ENCODE measurements at regions not wholly inside any gene's neighbourhood (a gene's known extent, or its start where the extent isn't known, plus 50 kb on each side); places are given as distances from the start of the nearest gene placed in this dataset.

DNA sequence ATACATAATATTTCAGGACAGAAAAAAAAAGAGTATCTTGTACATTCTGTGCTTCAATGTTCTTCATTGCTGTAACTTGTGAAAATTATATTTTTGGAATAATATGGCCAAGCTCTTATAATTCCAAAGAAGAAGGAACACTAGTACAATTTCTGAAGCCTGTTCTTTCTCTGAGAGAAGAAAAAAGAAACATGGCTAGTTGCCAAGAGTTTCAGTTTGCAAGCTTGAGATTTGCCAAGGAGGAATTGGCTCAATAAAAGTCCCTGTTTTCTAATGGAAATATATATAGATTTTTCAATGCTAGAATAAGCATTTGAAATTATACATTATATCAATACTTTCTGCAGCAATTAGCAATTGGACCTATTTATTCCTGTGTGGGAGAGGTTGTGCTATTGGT lies 285.2 kb upstream of the NEGR1 start:
- TF ChIP-seq ZNF565 (CRISPR knock-in tag; conservative IDR thresholded peaks at IDR 0.05; ENCODE audit: low read depth) (no peak), ZNF70 (CRISPR knock-in tag; IDR thresholded peaks at IDR 0.05) (no peak), TOX (CRISPR knock-in tag; IDR thresholded peaks at IDR 0.05; ENCODE audit: borderline replicate concordance) (no peak), OSR1 (CRISPR knock-in tag; IDR thresholded peaks at IDR 0.05) (no peak), SNAI2 (CRISPR knock-in tag; IDR thresholded peaks at IDR 0.05) (no peak), ZNF8 (CRISPR knock-in tag; IDR thresholded peaks at IDR 0.05) (no peak), ARNTL (CRISPR knock-in tag; IDR thresholded peaks at IDR 0.05; ENCODE audit: borderline replicate concordance, low read depth) (no peak), ZC3H10 (CRISPR knock-in tag; IDR thresholded peaks at IDR 0.05) (no peak), ZFP3 (CRISPR knock-in tag; IDR thresholded peaks at IDR 0.05) (no peak), RARB (CRISPR knock-in tag; IDR thresholded peaks at IDR 0.05) (no peak)
- TF ChIP-seq, protein P1, sequence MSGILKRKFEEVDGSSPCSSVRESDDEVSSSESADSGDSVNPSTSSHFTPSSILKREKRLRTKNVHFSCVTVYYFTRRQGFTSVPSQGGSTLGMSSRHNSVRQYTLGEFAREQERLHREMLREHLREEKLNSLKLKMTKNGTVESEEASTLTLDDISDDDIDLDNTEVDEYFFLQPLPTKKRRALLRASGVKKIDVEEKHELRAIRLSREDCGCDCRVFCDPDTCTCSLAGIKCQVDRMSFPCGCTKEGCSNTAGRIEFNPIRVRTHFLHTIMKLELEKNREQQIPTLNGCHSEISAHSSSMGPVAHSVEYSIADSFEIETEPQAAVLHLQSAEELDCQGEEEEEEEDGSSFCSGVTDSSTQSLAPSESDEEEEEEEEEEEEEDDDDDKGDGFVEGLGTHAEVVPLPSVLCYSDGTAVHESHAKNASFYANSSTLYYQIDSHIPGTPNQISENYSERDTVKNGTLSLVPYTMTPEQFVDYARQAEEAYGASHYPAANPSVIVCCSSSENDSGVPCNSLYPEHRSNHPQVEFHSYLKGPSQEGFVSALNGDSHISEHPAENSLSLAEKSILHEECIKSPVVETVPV (CRISPR knock-in tag; IDR thresholded peaks at IDR 0.05) = no peak
- TF ChIP-seq, protein P2, sequence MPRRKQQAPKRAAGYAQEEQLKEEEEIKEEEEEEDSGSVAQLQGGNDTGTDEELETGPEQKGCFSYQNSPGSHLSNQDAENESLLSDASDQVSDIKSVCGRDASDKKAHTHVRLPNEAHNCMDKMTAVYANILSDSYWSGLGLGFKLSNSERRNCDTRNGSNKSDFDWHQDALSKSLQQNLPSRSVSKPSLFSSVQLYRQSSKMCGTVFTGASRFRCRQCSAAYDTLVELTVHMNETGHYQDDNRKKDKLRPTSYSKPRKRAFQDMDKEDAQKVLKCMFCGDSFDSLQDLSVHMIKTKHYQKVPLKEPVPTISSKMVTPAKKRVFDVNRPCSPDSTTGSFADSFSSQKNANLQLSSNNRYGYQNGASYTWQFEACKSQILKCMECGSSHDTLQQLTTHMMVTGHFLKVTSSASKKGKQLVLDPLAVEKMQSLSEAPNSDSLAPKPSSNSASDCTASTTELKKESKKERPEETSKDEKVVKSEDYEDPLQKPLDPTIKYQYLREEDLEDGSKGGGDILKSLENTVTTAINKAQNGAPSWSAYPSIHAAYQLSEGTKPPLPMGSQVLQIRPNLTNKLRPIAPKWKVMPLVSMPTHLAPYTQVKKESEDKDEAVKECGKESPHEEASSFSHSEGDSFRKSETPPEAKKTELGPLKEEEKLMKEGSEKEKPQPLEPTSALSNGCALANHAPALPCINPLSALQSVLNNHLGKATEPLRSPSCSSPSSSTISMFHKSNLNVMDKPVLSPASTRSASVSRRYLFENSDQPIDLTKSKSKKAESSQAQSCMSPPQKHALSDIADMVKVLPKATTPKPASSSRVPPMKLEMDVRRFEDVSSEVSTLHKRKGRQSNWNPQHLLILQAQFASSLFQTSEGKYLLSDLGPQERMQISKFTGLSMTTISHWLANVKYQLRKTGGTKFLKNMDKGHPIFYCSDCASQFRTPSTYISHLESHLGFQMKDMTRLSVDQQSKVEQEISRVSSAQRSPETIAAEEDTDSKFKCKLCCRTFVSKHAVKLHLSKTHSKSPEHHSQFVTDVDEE (CRISPR knock-in tag; IDR thresholded peaks at IDR 0.05) = no peak
- ATAC-seq = no peak

DNA sequence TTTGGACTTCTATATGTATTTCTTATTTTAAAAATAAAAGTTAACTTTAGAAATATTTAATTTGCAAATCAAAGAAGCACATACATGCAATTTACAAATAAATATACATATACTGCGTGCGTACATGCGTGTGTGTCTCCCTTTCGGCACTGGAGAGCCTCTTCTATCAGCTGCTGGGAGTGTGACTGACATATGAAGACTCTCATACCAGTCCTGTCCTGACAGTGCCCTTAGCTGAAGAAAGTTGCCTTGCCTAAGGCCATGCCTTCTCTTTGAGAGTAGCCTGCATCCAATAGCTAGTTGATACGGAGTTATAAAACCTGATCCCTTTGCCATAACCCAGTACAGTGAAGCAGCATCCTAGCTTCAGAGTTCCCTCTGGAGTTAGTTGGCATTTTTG lies 282.4 kb upstream of the NEGR1 start:
- no peak for ATAC-seq

DNA sequence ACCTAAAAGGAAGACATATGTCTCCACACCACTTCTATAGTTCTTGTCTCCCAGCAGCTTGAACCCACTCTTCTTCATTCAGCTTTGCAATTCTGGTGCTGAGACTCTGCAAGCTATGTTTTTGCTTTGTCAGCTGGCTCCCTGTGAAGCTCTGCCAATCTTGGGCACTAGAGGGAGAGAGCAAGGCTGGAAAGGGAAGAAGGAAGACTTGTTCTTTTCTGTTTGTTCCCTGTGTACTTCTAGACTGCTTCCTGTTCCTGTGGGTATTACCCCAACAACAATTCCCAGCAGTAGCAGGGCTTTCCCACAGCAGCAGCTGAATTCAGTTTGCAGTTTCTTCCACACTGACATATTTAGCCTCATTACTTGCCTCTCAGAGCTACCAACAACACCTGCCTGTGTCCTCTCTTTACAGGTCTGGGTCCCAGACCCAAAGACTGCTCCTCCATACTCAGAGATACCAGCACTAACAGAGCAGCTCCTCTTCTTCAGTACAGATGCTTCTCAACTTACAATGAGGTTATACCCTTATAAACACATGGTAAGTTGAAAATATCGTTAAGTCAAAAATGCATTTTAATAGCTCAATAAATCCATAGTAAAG lies 275.2 kb upstream of the NEGR1 start:
- TF ChIP-seq ZC3H10 (CRISPR knock-in tag; IDR thresholded peaks at IDR 0.05) = no peak
- ATAC-seq = peak; percentile 74

More for the DNA sequence above, 282.4 kb upstream of the NEGR1 start:
- TF ChIP-seq GLIS3 (CRISPR knock-in tag; IDR thresholded peaks at IDR 0.05) (no peak), ZNF8 (CRISPR knock-in tag; IDR thresholded peaks at IDR 0.05) (no peak), PPARA (CRISPR knock-in tag; IDR thresholded peaks at IDR 0.05; ENCODE audit: borderline replicate concordance) (no peak), ARNTL (CRISPR knock-in tag; IDR thresholded peaks at IDR 0.05; ENCODE audit: borderline replicate concordance, low read depth) (no peak), ZNF70 (CRISPR knock-in tag; IDR thresholded peaks at IDR 0.05) (no peak), ZFP3 (CRISPR knock-in tag; IDR thresholded peaks at IDR 0.05) (no peak), OSR1 (CRISPR knock-in tag; IDR thresholded peaks at IDR 0.05) (no peak), RARB (CRISPR knock-in tag; IDR thresholded peaks at IDR 0.05) (no peak), SNAI2 (CRISPR knock-in tag; IDR thresholded peaks at IDR 0.05) (no peak), ISL1 (CRISPR knock-in tag; IDR thresholded peaks at IDR 0.05) (no peak), ZC3H10 (CRISPR knock-in tag; IDR thresholded peaks at IDR 0.05) (no peak), TOX (CRISPR knock-in tag; IDR thresholded peaks at IDR 0.05; ENCODE audit: borderline replicate concordance) (no peak), TCF4 (CRISPR knock-in tag; IDR thresholded peaks at IDR 0.05; ENCODE audit: borderline replicate concordance) (no peak), ZFP30 (CRISPR knock-in tag; IDR thresholded peaks at IDR 0.05) (no peak), ESRRG (CRISPR knock-in tag; IDR thresholded peaks at IDR 0.05) (no peak), ZNF565 (CRISPR knock-in tag; conservative IDR thresholded peaks at IDR 0.05; ENCODE audit: low read depth) (no peak), CSDC2 (CRISPR knock-in tag; IDR thresholded peaks at IDR 0.05) (no peak), BACH2 (CRISPR knock-in tag; IDR thresholded peaks at IDR 0.05; ENCODE audit: borderline replicate concordance) (no peak)
- TF ChIP-seq, protein P3, sequence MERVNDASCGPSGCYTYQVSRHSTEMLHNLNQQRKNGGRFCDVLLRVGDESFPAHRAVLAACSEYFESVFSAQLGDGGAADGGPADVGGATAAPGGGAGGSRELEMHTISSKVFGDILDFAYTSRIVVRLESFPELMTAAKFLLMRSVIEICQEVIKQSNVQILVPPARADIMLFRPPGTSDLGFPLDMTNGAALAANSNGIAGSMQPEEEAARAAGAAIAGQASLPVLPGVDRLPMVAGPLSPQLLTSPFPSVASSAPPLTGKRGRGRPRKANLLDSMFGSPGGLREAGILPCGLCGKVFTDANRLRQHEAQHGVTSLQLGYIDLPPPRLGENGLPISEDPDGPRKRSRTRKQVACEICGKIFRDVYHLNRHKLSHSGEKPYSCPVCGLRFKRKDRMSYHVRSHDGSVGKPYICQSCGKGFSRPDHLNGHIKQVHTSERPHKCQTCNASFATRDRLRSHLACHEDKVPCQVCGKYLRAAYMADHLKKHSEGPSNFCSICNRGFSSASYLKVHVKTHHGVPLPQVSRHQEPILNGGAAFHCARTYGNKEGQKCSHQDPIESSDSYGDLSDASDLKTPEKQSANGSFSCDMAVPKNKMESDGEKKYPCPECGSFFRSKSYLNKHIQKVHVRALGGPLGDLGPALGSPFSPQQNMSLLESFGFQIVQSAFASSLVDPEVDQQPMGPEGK (CRISPR knock-in tag; IDR thresholded peaks at IDR 0.05; ENCODE audit: borderline replicate concordance) = no peak
- TF ChIP-seq, protein P2 (CRISPR knock-in tag; IDR thresholded peaks at IDR 0.05) = no peak
